ENCODE measurements at regions not wholly inside any gene's neighbourhood (a gene's known extent, or its start where the extent isn't known, plus 50 kb on each side); places are given as distances from the start of the nearest gene placed in this dataset.

DNA sequence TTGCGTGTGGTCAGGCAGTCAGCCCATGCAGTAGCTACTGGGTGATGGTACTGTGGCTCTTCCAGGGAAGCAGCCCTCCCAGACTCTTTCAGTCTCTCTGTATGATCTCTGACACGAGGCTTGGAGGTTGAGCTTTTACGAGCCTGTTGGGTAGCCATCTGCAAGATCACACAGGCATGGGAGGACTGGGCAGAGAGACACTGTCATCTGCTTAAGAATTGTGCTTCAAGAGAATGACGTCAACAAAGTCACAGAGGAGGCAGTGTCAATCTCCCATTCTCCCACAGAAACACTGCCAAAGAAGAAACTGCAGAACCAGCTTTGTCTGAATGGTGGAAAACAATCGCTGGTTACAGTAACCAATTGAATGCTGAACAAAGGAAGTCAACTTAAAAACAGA is 78.4 kb upstream of the MC2R start:
- no peak for TF ChIP-seq POLR2A (IDR thresholded peaks at IDR 0.05)
- TF ChIP-seq, protein P1, sequence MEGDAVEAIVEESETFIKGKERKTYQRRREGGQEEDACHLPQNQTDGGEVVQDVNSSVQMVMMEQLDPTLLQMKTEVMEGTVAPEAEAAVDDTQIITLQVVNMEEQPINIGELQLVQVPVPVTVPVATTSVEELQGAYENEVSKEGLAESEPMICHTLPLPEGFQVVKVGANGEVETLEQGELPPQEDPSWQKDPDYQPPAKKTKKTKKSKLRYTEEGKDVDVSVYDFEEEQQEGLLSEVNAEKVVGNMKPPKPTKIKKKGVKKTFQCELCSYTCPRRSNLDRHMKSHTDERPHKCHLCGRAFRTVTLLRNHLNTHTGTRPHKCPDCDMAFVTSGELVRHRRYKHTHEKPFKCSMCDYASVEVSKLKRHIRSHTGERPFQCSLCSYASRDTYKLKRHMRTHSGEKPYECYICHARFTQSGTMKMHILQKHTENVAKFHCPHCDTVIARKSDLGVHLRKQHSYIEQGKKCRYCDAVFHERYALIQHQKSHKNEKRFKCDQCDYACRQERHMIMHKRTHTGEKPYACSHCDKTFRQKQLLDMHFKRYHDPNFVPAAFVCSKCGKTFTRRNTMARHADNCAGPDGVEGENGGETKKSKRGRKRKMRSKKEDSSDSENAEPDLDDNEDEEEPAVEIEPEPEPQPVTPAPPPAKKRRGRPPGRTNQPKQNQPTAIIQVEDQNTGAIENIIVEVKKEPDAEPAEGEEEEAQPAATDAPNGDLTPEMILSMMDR (IDR thresholded peaks at IDR 0.05): no peak
